OCI-LY3 (cell line): ENCODE measurements at regions not wholly inside any gene's neighbourhood (a gene's known extent, or its start where the extent isn't known, plus 50 kb on each side); places are given as distances from the start of the nearest gene placed in this dataset.

Experiments
- H2AFZ ChIP-seq: fragments of 200-600, 300-600 bp; shearing (Covaris generic); 2 replicates; pipeline ENCODE4 v1.6.0; 2014; ENCODE audit warnings: antibody characterized with exemption, low read depth, low read length
- H3K27ac ChIP-seq: fragments of 200-600, 300-600 bp; sonication (generic); 2 replicates; pipeline ENCODE4 v1.5.1; 2014; ENCODE audit warnings: mild to moderate bottlenecking, low read length, moderate library complexity, mixed read lengths
- H3K27me3 ChIP-seq: fragments of 200-600, 300-600 bp; sonication (generic); 2 replicates; pipeline ENCODE4 v1.6.1; 2014; ENCODE audit warnings: low read depth, low read length, mixed read lengths
- H3K36me3 ChIP-seq: fragments of 200-600, 300-600 bp; sonication (generic); replicated peaks from 2 replicates; pipeline ENCODE3; 2014; ENCODE audit warnings: low read depth, low read length, mixed read lengths
- H3K4me1 ChIP-seq: fragments of 300-600, 200-600 bp; sonication (generic); 2 replicates; pipeline ENCODE4 v1.6.1; 2014; ENCODE audit warnings: low read length, mixed read lengths
- H3K4me2 ChIP-seq: fragments of 200-600, 300-600 bp; sonication (generic); 2 replicates; pipeline ENCODE4 v1.6.1; 2014; ENCODE audit warnings: low read length, mixed read lengths
- H3K4me3 ChIP-seq: fragments of 300-600, 200-600 bp; sonication (generic); 2 replicates; pipeline ENCODE4 v1.5.1; 2014; ENCODE audit warnings: antibody characterized with exemption, mild to moderate bottlenecking, low read length, moderate library complexity
- H3K79me2 ChIP-seq: fragments of 300-600, 200-600 bp; shearing (Covaris generic); 2 replicates; pipeline ENCODE4 v1.6.1; 2014; ENCODE audit warnings: mild to moderate bottlenecking, low read length, mixed read lengths
- H3K9ac ChIP-seq: fragments of 300-600, 200-600 bp; shearing (Covaris generic); 2 replicates; pipeline ENCODE4 v1.6.0; 2014; ENCODE audit warnings: mild to moderate bottlenecking, low read length, moderate library complexity
- H3K9me3 ChIP-seq: fragments of 200-600, 300-600 bp; shearing (Covaris generic); 2 replicates; pipeline ENCODE4 v1.6.1; 2014; ENCODE audit warnings: low read length, mixed read lengths; ENCODE audit not compliant: insufficient read depth
- H4K20me1 ChIP-seq: fragments of 200-600, 300-600 bp; sonication (generic); 2 replicates; pipeline ENCODE4 v1.6.1; 2016; ENCODE audit warnings: low read length, mixed read lengths; ENCODE audit not compliant: insufficient read depth
- EZH2phosphoT487 ChIP-seq: fragments of 200-600 bp; shearing (Covaris generic); IDR thresholded peaks from 2 replicates; pipeline ENCODE4 v1.6.1; 2018; ENCODE audit warnings: antibody characterized with exemption, mixed run types, low read depth
- TF ChIP-seq, protein P1 (sequence below): fragments of 200-600, 300-600 bp; sonication (generic); IDR thresholded peaks from 2 replicates; pipeline ENCODE4 v1.5.1; 2014; ENCODE audit warnings: antibody characterized with exemption, low read length, low read depth

DNA sequence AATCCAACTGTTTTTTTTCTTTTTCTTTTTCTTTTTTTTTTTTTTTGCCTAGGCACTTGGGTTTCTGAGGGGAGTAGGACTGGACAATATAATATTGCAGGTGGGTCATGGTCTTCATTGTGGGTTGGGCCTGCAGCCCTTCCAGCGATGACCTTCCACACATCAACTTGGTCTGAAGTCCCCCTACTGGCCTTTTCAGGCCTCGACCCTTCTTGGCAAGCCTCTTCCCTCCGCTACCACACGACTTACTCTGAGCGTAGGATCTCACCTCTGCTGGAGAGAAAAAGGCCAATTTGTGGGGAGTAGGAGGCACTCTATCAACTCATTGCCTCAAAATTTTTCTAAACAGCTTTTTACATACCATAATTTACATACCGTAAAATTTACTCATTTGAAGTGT, 51.1 kb upstream of the GRIK3 start:
- no peak overlapping the region for H3K9ac ChIP-seq
- H4K20me1 ChIP-seq: no peaks in the 10 kb centered on the region
- H3K27me3 ChIP-seq: peaks cover 7% of the 10 kb centered on the region; the same call in 1 of the 2 replicates
- no peak overlapping the region for H3K27ac ChIP-seq
- no peaks in the 10 kb centered on the region for H3K9me3 ChIP-seq
- TF ChIP-seq, protein P1, sequence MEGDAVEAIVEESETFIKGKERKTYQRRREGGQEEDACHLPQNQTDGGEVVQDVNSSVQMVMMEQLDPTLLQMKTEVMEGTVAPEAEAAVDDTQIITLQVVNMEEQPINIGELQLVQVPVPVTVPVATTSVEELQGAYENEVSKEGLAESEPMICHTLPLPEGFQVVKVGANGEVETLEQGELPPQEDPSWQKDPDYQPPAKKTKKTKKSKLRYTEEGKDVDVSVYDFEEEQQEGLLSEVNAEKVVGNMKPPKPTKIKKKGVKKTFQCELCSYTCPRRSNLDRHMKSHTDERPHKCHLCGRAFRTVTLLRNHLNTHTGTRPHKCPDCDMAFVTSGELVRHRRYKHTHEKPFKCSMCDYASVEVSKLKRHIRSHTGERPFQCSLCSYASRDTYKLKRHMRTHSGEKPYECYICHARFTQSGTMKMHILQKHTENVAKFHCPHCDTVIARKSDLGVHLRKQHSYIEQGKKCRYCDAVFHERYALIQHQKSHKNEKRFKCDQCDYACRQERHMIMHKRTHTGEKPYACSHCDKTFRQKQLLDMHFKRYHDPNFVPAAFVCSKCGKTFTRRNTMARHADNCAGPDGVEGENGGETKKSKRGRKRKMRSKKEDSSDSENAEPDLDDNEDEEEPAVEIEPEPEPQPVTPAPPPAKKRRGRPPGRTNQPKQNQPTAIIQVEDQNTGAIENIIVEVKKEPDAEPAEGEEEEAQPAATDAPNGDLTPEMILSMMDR: no peak
- TF ChIP-seq EZH2phosphoT487: no peak
- no peak overlapping the region for H3K4me3 ChIP-seq
- H3K79me2 ChIP-seq: no peaks in the 10 kb centered on the region
- no peaks in the 10 kb centered on the region for H3K4me1 ChIP-seq
- no peak overlapping the region for H3K4me2 ChIP-seq
- no peak overlapping the region for H2AFZ ChIP-seq
- H3K36me3 ChIP-seq: no peaks in the 10 kb centered on the region

DNA sequence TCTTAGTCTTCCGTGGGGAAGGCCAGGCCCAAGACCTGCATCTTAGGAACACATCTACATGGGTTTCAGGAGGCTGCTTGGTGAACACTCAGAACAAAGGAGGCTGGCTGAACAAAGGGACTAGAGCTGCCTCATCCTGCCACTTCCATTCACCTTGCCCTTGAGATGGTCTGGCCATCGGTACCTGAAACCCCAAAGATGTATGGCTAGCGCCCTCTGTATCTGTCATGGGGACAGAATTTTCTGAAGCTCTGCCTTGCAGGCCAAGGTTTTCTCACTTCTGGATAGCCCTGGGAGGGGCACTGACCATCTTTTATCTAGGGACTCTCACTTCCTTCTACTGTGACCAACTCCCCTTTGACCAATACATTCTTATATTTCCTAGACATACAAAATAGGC, 55.4 kb upstream of the GRIK3 start:
- Histone ChIP-seq H3K36me3 (no peaks in the 10 kb centered on the region), H3K4me2 (no peak overlapping the region), H3K9ac (no peak overlapping the region), H3K9me3 (no peaks in the 10 kb centered on the region), H3K4me1 (peaks cover 10% of the 10 kb centered on the region), H3K27ac (no peak overlapping the region), H3K27me3 (peaks cover 7% of the 10 kb centered on the region; the same call in 1 of the 2 replicates), H2AFZ (no peak overlapping the region), H3K4me3 (no peak overlapping the region), H3K79me2 (no peaks in the 10 kb centered on the region), H4K20me1 (no peaks in the 10 kb centered on the region)
- no peak for TF ChIP-seq EZH2phosphoT487
- TF ChIP-seq, protein P1: no peak

DNA sequence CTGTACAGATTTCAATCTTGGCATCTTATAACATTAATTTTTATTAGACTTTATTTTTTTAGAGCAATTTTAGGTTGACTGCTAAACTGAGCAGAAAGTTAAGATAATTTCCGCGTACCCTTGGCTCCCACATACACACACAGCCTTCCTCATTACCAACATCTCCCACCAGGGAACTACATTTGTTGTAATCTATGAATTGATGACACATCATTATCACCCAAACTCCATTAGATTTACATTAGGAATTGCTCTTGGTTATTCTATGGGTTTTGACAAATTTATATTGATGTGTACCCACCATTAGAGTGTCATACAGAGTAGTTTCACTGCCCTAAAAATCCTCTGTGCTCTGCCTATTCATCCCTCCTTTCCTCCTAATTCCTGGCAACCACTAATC, 56.4 kb upstream of the GRIK3 start:
- Histone ChIP-seq H3K36me3 (no peaks in the 10 kb centered on the region), H3K4me2 (no peak overlapping the region), H3K9ac (no peak overlapping the region), H3K9me3 (no peaks in the 10 kb centered on the region), H2AFZ (no peak overlapping the region), H3K4me1 (peaks cover 13% of the 10 kb centered on the region), H3K4me3 (no peak overlapping the region), H3K27ac (no peak overlapping the region), H3K79me2 (no peaks in the 10 kb centered on the region), H3K27me3 (peaks cover 7% of the 10 kb centered on the region; the same call in 1 of the 2 replicates), H4K20me1 (no peaks in the 10 kb centered on the region)
- TF ChIP-seq, protein P1: no peak
- no peak for TF ChIP-seq EZH2phosphoT487

DNA sequence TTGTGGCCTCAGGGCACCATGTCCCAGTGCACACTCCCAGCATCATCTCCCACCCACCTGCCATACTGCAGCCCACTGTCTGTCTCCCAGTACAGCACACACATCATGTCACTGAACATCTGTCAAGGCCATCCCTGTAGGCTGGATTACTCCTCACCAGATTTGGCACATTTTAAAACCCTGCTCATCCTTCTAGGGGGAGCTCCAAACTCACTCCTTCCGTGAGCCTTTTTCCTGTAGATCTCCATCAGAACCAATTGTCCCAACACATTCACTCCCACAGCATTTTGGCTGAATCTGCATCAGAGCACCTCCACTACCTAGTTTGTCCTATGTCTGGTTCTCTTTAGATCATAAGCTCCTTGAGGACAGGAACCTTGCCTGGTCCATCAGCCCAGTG, 58.6 kb upstream of the GRIK3 start:
- Histone ChIP-seq H3K79me2 (no peaks in the 10 kb centered on the region), H3K4me3 (no peak overlapping the region), H4K20me1 (no peaks in the 10 kb centered on the region), H3K4me2 (no peak overlapping the region), H3K9ac (no peak overlapping the region), H3K4me1 (peaks cover 13% of the 10 kb centered on the region), H2AFZ (no peak overlapping the region), H3K9me3 (no peaks in the 10 kb centered on the region), H3K27me3 (peaks cover 4% of the 10 kb centered on the region; the same call in 1 of the 2 replicates), H3K36me3 (no peaks in the 10 kb centered on the region), H3K27ac (no peak overlapping the region)
- TF ChIP-seq EZH2phosphoT487: no peak
- TF ChIP-seq, protein P1: no peak
